ENCODE measurements at regions not wholly inside any gene's neighbourhood (a gene's known extent, or its start where the extent isn't known, plus 50 kb on each side); places are given as distances from the start of the nearest gene placed in this dataset.
"Not testable (repeated sequence)": the region's sequence is repeated elsewhere in the genome, so short reads cannot be mapped to it uniquely, and the experiment has no call there.

GRCh38 chr3:130178835-130179234 lies 97.2 kb downstream of the ALG1L2 start:
- H3K4me1 ChIP-seq (ENCODE audit: insufficient read depth, low read length); intact Hi-C loops (cut with DNase I, micrococcal nuclease); H3K36me3 ChIP-seq (ENCODE audit: insufficient read depth, low read length); H3K9me3 ChIP-seq (ENCODE audit: control insufficient read depth in 1 of 2, insufficient read depth in 1 of 2, low read length in 2 of 2); H3K36me3 Mint-ChIP-seq (ENCODE audit: low read depth); H3K9me3 Mint-ChIP-seq; CTCF ChIA-PET; ATAC-seq (ENCODE audit: poor library complexity); H3K4me3 ChIP-seq (ENCODE audit: low read length); H3K27me3 ChIP-seq (ENCODE audit: control insufficient read depth in 1 of 2, insufficient read depth in 2 of 2, low read length in 2 of 2); H3K27me3 Mint-ChIP-seq: not testable (repeated sequence)
- POLR2A ChIA-PET, result interaction anchor here (0.9 to 1.1 kb wide), 2 partner anchors 34 to 67 kb away, joined by 3 to 7 read pairs; no protein-coding TSS in a partner anchor
- H3K4me1 Mint-ChIP-seq (ENCODE audit: low read depth), result peaks cover 29% of the 10 kb centered on the region
- peak overlapping the region; percentile 87 for H3K27ac Mint-ChIP-seq
- peak overlapping the region in 1 of 2 donors; percentile 52 for H3K27ac ChIP-seq (ENCODE audit: low read depth in 1 of 2, low read length in 2 of 2)
- peak overlapping the region; percentile 82 for H3K4me3 Mint-ChIP-seq
- peak in 4 of 14 experiments; percentile 1 to 17 (median 11) for DNase-seq

GRCh38 chr3:130179353-130179970 lies 97.8 kb downstream of the ALG1L2 start:
- H3K9me3 ChIP-seq (ENCODE audit: control insufficient read depth in 1 of 2, insufficient read depth in 1 of 2, low read length in 2 of 2); H3K36me3 ChIP-seq (ENCODE audit: insufficient read depth, low read length); CTCF ChIA-PET; H3K9me3 Mint-ChIP-seq; H3K4me1 ChIP-seq (ENCODE audit: insufficient read depth, low read length); intact Hi-C loops (cut with DNase I, micrococcal nuclease); H3K27me3 ChIP-seq (ENCODE audit: control insufficient read depth in 1 of 2, insufficient read depth in 2 of 2, low read length in 2 of 2); H3K36me3 Mint-ChIP-seq (ENCODE audit: low read depth); H3K27me3 Mint-ChIP-seq: not testable (repeated sequence)
- H3K4me1 Mint-ChIP-seq (ENCODE audit: low read depth), result peaks cover 29% of the 10 kb centered on the region
- peak overlapping the region; percentile 82 for H3K4me3 Mint-ChIP-seq
- H3K27ac Mint-ChIP-seq, result peak overlapping the region; percentile 87
- Histone ChIP-seq H3K4me3 (ENCODE audit: low read length) (peak overlapping the region; percentile 51), H3K27ac (ENCODE audit: low read depth in 1 of 2, low read length in 2 of 2) (peak overlapping the region; percentile 16 to 59)
- DNase-seq, result peak; percentile 27 to 82 (median 42)
- ATAC-seq (ENCODE audit: poor library complexity), result peak; percentile 32
- POLR2A ChIA-PET, result interaction anchor here (0.9 to 1.1 kb wide), 2 partner anchors 34 to 67 kb away, joined by 3 to 7 read pairs; no protein-coding TSS in a partner anchor

GRCh38 chr3:130182475-130182874 lies 100.8 kb downstream of the ALG1L2 start:
- intact Hi-C loops (cut with DNase I, micrococcal nuclease); H3K9me3 ChIP-seq (ENCODE audit: control insufficient read depth in 1 of 2, insufficient read depth in 1 of 2, low read length in 2 of 2); H3K27ac ChIP-seq (ENCODE audit: low read depth in 1 of 2, low read length in 2 of 2); CTCF ChIA-PET; DNase-seq; H3K36me3 Mint-ChIP-seq (ENCODE audit: low read depth); H3K27ac Mint-ChIP-seq; POLR2A ChIA-PET; H3K4me1 ChIP-seq (ENCODE audit: insufficient read depth, low read length); H3K36me3 ChIP-seq (ENCODE audit: insufficient read depth, low read length); ATAC-seq (ENCODE audit: poor library complexity); H3K9me3 Mint-ChIP-seq; H3K4me3 ChIP-seq (ENCODE audit: low read length); H3K27me3 ChIP-seq (ENCODE audit: control insufficient read depth in 1 of 2, insufficient read depth in 2 of 2, low read length in 2 of 2); H3K27me3 Mint-ChIP-seq; H3K4me3 Mint-ChIP-seq: not testable (repeated sequence)
- H3K4me1 Mint-ChIP-seq (ENCODE audit: low read depth), result peaks cover 29% of the 10 kb centered on the region

- H3K9me3 Mint-ChIP-seq; POLR2A ChIA-PET; H3K27me3 Mint-ChIP-seq; H3K36me3 Mint-ChIP-seq (ENCODE audit: low read depth); H3K4me3 ChIP-seq (ENCODE audit: low read length); H3K4me1 ChIP-seq (ENCODE audit: insufficient read depth, low read length); intact Hi-C loops (cut with DNase I, micrococcal nuclease); H3K9me3 ChIP-seq (ENCODE audit: control insufficient read depth in 1 of 2, insufficient read depth in 1 of 2, low read length in 2 of 2); ATAC-seq (ENCODE audit: poor library complexity); H3K27ac Mint-ChIP-seq; DNase-seq; H3K27me3 ChIP-seq (ENCODE audit: control insufficient read depth in 1 of 2, insufficient read depth in 2 of 2, low read length in 2 of 2); H3K4me3 Mint-ChIP-seq; H3K36me3 ChIP-seq (ENCODE audit: insufficient read depth, low read length); CTCF ChIA-PET; H3K27ac ChIP-seq (ENCODE audit: low read depth in 1 of 2, low read length in 2 of 2): not testable (repeated sequence)
- H3K4me1 Mint-ChIP-seq (ENCODE audit: low read depth), result peaks cover 17% of the 10 kb centered on the region
Observed at GRCh38 chr3:130183689-130184088, 102.1 kb downstream of the ALG1L2 start.

GRCh38 chr3:130184152-130185024 lies 102.8 kb downstream of the ALG1L2 start:
- H3K27ac Mint-ChIP-seq; H3K36me3 Mint-ChIP-seq (ENCODE audit: low read depth); H3K4me3 ChIP-seq (ENCODE audit: low read length); H3K4me1 ChIP-seq (ENCODE audit: insufficient read depth, low read length); intact Hi-C loops (cut with DNase I, micrococcal nuclease); H3K4me3 Mint-ChIP-seq; H3K4me1 Mint-ChIP-seq (ENCODE audit: low read depth); H3K27me3 ChIP-seq (ENCODE audit: control insufficient read depth in 1 of 2, insufficient read depth in 2 of 2, low read length in 2 of 2); H3K9me3 ChIP-seq (ENCODE audit: control insufficient read depth in 1 of 2, insufficient read depth in 1 of 2, low read length in 2 of 2); ATAC-seq (ENCODE audit: poor library complexity); CTCF ChIA-PET; H3K27me3 Mint-ChIP-seq; DNase-seq; H3K36me3 ChIP-seq (ENCODE audit: insufficient read depth, low read length); H3K27ac ChIP-seq (ENCODE audit: low read depth in 1 of 2, low read length in 2 of 2); H3K9me3 Mint-ChIP-seq; POLR2A ChIA-PET: not testable (repeated sequence)

- ATAC-seq (ENCODE audit: poor library complexity); POLR2A ChIA-PET: not testable (repeated sequence)
Observed at GRCh38 chr3:130201272-130201671, 119.6 kb downstream of the ALG1L2 start.

GRCh38 chr3:130203633-130204032 lies 122.0 kb downstream of the ALG1L2 start:
- H3K36me3 ChIP-seq (ENCODE audit: insufficient read depth, low read length); H3K27ac Mint-ChIP-seq; CTCF ChIA-PET; H3K4me1 ChIP-seq (ENCODE audit: insufficient read depth, low read length); H3K27me3 Mint-ChIP-seq; H3K27me3 ChIP-seq (ENCODE audit: control insufficient read depth in 1 of 2, insufficient read depth in 2 of 2, low read length in 2 of 2); H3K4me3 Mint-ChIP-seq; H3K4me1 Mint-ChIP-seq (ENCODE audit: low read depth); POLR2A ChIA-PET; H3K36me3 Mint-ChIP-seq (ENCODE audit: low read depth); DNase-seq; H3K9me3 Mint-ChIP-seq; H3K9me3 ChIP-seq (ENCODE audit: control insufficient read depth in 1 of 2, insufficient read depth in 1 of 2, low read length in 2 of 2); H3K4me3 ChIP-seq (ENCODE audit: low read length); ATAC-seq (ENCODE audit: poor library complexity); intact Hi-C loops (cut with DNase I, micrococcal nuclease); H3K27ac ChIP-seq (ENCODE audit: low read depth in 1 of 2, low read length in 2 of 2): not testable (repeated sequence)

More at GRCh38 chr3:130201272-130201671, 119.6 kb downstream of the ALG1L2 start:
- H3K36me3 Mint-ChIP-seq (ENCODE audit: low read depth); H3K4me3 Mint-ChIP-seq; H3K27ac Mint-ChIP-seq; H3K4me1 ChIP-seq (ENCODE audit: insufficient read depth, low read length); H3K27me3 Mint-ChIP-seq; H3K4me3 ChIP-seq (ENCODE audit: low read length); DNase-seq; H3K4me1 Mint-ChIP-seq (ENCODE audit: low read depth); H3K27ac ChIP-seq (ENCODE audit: low read depth in 1 of 2, low read length in 2 of 2); intact Hi-C loops (cut with DNase I, micrococcal nuclease); H3K36me3 ChIP-seq (ENCODE audit: insufficient read depth, low read length); H3K9me3 ChIP-seq (ENCODE audit: control insufficient read depth in 1 of 2, insufficient read depth in 1 of 2, low read length in 2 of 2); H3K9me3 Mint-ChIP-seq; CTCF ChIA-PET; H3K27me3 ChIP-seq (ENCODE audit: control insufficient read depth in 1 of 2, insufficient read depth in 2 of 2, low read length in 2 of 2): not testable (repeated sequence)

Data from CD4-positive, alpha-beta T cell (primary cell).